ENCODE measurements at regions not wholly inside any gene's neighbourhood (a gene's known extent, or its start where the extent isn't known, plus 50 kb on each side); places are given as distances from the start of the nearest gene placed in this dataset.

DNA sequence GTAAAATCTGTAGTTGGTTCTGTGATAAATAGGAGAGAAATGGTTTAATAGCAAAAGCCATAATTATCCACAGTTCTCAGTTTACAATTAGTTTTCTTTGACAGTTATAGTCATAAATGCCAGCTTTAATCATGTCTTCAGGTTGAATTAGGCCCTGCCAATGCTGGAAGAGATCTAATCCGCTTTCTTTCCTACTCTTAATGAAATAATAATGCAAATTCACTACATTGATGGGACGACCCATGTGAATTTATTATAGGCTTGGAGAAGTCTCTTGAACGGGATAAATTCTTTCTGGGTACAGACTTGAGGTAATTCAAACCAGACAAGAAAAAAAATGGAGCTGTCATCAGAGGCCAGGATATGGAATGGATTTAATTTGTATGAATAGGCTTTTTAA, 950.4 kb downstream of the EFNA5 start:
- DNase-seq (ENCODE audit: low spot score): no peak
- in situ Hi-C loops (cut with HindIII; ENCODE audit: low sequenced_read_pairs): no loop called here

DNA sequence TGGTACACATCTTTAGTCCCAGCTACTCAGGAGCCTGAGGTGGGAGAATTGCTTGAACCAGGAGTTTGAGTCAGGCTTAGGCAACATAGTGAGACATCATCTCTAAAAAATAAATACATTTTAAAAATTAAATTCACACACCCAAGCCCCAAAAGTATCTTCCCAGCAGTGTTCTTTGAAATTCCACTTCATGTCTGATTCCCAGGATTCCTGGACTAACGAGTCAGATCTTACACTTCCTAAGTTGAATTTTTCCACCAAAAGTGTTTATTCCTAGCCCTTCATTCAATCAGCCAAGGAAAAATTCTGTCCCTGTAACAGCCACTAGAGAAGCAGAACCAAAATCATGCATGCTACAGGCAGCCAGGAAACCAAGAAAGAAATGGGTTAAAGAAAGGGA, 970.9 kb downstream of the EFNA5 start:
- in situ Hi-C loops (cut with HindIII; ENCODE audit: low sequenced_read_pairs): no loop called here
- DNase-seq (ENCODE audit: low spot score): no peak

DNA sequence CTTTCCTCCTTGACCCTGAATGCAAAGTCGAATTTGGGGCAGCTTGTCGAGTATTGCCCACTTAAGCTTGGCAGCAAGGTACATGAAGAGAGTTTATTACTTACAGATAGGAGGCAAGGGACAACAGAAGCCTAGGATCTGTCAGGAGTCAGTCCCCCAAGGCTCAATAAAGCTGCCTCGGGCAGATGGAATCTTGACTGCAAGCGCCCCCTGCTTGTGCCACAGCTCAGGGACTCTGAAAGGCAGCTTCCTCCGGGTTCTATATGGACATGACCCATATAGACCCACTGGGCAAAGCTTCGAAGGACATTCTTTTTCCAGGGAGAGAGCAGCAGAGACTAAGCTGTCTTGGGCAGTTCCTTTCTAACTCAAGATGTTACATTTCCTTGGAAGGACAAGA, 971.5 kb downstream of the EFNA5 start:
- no peak for DNase-seq (ENCODE audit: low spot score)
- in situ Hi-C loops (cut with HindIII; ENCODE audit: low sequenced_read_pairs): no loop called here

DNA sequence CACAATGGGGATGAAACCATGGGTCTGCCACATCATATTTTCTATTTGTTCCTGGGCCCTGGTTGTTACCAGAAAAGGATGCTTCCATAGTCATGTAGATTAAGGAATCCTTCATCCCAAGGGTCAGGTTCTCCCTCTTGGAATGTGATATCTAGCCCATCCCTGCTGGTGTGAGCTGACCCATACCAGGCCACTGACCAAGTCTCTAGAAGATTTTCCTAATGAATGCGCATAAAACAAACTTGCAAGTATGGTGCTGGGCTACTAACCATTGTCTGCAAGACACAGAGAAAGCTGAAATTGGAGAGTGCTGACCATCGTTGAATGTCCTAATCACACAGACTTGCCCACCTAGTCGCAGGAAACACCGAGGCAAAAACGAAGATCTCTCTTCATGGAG, 972.6 kb downstream of the EFNA5 start:
- no peak for DNase-seq (ENCODE audit: low spot score)
- in situ Hi-C loops (cut with HindIII; ENCODE audit: low sequenced_read_pairs): no loop called here

DNA sequence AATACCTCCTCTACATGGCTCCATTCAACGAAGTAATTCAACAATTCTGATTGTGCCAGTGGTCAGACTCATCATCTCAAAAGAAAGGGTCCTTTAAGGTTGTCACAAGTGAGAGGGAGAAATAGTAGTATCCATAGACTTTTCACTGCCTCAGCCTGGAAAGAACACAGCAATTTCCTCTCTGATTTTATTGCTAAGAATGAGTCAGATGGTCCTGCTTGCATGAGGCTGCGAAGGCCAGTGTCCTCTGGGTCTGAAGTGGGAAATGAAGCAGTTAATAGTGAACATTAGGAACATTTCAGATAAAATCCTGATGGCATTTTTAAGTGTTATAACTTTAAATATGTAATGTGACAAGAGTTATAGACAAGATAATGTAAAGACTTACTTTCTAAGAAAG, 979.0 kb downstream of the EFNA5 start:
- in situ Hi-C loops (cut with HindIII; ENCODE audit: low sequenced_read_pairs): no loop called here
- no peak for DNase-seq (ENCODE audit: low spot score)

DNA sequence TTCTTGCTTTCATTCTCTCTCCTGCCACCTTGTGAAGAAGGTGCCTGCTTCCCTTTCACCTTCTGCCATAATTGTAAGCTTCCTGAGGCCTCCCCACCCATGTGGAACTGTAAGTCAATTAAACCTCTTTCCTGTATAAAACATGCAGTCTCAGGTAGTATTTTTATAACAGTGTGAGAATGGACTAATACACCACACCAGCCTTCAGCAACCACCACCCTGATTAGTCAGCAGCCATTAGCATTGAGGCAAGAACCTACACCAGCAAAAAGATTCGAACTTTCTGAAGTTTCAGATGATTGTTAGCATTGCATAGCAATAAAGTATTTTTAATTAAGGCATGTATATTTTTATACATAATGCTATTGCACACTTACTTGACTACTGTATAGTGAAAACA, 980.2 kb downstream of the EFNA5 start:
- in situ Hi-C loops (cut with HindIII; ENCODE audit: low sequenced_read_pairs): no loop called here
- DNase-seq (ENCODE audit: low spot score): no peak

DNA sequence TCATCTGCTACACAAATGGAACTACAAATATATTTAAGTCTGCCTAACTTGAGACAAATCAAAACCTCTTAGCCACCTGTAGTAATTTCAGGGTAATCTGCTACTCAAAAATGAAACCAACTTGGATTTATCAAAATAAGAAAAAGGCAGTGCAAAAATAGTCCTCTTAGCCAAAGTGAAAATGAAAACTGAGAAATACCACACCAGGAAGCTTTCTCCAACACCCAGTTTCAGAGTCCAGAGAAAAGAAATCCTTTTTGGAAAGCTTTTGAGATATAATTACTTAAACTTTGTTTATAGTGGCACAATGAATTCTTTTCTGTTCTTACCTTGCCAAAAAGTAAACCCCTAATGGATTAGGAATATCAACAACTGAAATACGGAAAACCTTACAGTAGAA, 990.4 kb downstream of the EFNA5 start:
- in situ Hi-C loops (cut with HindIII; ENCODE audit: low sequenced_read_pairs): no loop called here
- DNase-seq (ENCODE audit: low spot score): no peak

DNA sequence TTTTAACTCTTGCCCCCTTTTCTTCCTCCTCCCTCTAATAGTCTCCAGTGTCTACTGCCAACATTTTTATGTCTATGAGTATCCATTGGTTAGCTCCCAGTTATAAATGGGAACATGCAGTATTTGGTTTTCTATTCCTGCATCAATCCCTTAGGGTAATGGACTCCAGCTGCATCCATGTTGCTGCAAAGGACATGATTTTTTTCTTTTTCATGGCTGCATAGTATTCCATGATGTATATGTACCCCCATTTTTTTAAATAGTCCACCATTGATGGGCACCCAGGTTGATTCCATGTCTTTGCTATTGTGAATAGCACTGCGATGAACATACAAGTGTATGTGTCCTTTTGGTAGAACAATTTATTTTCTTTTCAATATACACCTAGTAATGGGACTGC, 993.7 kb downstream of the EFNA5 start:
- in situ Hi-C loops (cut with HindIII; ENCODE audit: low sequenced_read_pairs): no loop called here

DNA sequence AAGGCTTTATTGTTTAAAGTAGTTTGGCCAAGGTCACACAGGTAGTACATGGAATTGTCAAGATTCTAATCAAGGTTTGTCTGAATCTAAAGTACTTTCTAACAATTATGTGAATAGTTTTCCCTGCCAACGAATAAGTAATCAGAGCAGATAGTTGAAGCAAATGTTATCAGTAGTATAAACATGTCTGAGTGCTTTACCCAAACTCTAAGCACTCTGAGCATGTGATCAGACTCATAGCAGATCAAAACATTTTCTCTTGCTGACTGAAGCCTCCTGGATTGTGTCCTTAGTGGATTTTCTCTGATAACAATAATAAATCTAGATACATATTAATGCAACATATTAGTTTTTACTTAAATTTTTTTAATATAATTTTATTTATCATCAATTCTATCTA, 995.0 kb downstream of the EFNA5 start:
- DNase-seq (ENCODE audit: low spot score): no peak
- in situ Hi-C loops (cut with HindIII; ENCODE audit: low sequenced_read_pairs): no loop called here

More for the DNA sequence above, 993.7 kb downstream of the EFNA5 start:
- no peak for DNase-seq (ENCODE audit: low spot score)

DNA sequence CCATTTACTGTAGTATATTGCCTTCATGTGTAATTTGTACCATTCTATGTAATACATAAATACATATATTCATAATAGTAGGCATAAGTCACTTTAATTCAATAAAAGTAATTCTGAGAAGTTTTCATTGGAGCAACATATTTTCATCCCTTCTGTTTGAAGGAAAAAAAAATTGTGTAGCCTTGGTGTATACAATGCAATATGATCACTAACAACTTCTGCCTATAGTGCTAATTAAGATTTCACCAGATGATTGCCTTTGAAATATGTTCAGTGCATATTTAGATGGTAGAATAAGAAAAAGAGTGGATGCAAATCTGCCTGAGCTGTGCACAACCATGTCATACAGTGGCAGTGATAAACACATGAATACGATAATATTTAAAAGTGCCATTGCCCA, 996.8 kb downstream of the EFNA5 start:
- in situ Hi-C loops (cut with HindIII; ENCODE audit: low sequenced_read_pairs): no loop called here
- no peak for DNase-seq (ENCODE audit: low spot score)

DNA sequence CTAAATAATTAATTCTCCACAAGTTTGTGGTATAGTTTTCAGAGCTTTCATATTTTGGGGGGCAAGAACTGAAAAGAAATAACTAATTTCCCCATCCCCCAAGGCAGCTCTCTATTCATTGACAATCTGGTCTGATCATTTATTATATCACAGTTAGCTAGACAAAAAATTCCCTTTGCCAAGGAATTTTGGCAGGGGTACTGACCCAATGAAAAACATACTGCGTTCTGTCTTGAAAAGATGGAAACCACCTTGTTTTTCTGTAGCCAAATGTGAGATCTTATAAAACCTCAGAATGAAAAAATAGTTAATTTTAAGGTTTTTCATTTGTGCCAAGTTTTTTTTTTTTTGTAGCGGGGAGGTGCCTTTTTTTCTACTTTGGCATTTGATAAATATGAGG, 1008.9 kb downstream of the EFNA5 start:
- in situ Hi-C loops (cut with HindIII; ENCODE audit: low sequenced_read_pairs): no loop called here

DNA sequence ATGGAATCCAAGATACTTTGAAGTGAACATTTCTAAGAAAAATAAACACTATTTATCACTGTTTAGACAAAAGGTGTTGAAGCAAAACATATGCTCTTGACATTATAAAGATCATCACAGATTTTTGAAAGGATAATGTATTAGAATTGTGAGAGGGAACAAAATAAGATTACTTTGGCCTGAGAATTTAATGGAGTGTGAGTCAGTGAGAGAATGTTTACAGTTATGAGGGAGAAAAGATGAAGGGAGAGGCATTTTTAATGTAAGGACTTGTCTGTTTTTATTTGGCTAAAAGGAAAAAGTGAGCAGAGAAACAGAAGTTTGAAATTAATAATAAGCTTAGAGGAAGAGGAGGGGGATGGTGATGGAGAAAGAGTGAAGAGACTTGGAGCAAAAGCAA, 1010.1 kb downstream of the EFNA5 start:
- in situ Hi-C loops (cut with HindIII; ENCODE audit: low sequenced_read_pairs): no loop called here

More for the DNA sequence above, 1008.9 kb downstream of the EFNA5 start:
- DNase-seq (ENCODE audit: low spot score): no peak

DNA sequence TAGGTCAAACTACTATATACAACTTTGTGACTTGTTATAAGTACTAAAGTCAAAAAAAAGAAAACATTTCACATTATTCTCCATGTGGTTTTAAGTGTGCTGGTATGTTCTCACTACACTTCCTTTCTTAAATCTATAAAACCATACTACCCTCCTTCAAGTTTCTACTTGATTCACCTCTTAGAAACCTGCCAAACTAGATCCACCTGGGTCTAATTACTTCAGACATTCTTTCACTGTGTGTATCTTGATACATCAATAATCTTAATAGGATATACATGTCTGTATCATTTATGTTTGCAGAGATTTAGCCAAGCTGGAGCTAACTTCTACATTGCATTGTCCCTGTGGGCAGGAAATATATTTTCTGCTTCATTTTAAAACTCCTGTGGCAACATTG, 1012.6 kb downstream of the EFNA5 start:
- in situ Hi-C loops (cut with HindIII; ENCODE audit: low sequenced_read_pairs): no loop called here
- DNase-seq (ENCODE audit: low spot score): no peak

More for the DNA sequence above, 1010.1 kb downstream of the EFNA5 start:
- DNase-seq (ENCODE audit: low spot score): no peak

DNA sequence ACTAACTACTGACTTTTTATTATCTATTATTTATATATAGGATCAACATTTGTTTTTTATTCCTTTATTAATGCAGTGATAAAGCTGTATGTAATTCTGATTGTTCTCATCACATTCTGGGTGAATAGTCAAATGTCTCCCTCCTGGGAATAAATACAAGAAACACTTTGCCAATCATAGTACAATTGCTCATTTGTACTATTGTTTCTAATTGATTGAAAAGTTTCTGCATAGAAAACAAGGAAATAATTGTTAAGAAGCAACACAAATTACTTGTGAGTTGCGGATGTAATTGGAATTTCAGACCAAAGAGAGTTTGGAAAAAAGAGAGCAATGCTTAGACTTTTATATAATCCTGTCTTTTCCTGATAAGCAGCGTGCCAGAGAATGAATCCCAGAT, 1013.9 kb downstream of the EFNA5 start:
- in situ Hi-C loops (cut with HindIII; ENCODE audit: low sequenced_read_pairs): no loop called here
- no peak for DNase-seq (ENCODE audit: low spot score)

DNA sequence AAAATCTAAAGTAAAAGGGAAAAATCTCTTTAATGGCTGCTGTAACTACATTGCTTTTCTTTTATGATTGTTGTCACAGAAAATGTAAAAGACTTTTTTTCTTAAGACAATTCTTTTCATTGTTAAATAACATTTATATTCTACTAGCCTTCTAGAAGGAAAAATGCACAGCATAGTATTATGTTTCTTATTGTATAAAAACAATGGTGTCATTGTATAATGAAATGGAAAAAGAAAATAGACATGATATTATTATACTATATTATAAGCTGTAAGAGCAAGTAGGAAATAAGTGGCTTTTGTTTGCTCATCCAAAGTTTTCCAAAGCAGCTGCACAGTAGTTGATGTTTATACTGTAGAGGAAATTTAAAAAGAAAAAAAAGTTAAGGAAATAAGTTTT, 1021.7 kb downstream of the EFNA5 start:
- no peak for DNase-seq (ENCODE audit: low spot score)
- in situ Hi-C loops (cut with HindIII; ENCODE audit: low sequenced_read_pairs): no loop called here

DNA sequence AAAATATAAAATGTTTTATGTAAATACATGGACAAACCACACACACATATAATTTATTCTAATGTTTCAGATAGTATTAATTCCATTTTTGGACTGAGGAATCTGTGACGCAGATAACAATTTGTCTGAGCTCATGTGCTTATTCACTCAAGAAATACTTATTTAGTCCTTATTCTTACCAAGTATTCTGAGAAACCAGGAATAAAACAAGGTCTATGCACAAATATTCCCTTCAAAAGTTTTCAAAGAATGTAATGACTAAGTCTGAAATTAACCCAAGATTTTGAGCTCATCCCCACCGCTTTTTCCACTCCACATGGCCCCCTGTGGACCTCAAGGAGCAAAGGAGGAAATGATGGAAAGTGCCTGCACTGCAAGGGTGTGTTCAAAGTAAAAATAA, 1022.3 kb downstream of the EFNA5 start:
- in situ Hi-C loops (cut with HindIII; ENCODE audit: low sequenced_read_pairs): no loop called here

DNA sequence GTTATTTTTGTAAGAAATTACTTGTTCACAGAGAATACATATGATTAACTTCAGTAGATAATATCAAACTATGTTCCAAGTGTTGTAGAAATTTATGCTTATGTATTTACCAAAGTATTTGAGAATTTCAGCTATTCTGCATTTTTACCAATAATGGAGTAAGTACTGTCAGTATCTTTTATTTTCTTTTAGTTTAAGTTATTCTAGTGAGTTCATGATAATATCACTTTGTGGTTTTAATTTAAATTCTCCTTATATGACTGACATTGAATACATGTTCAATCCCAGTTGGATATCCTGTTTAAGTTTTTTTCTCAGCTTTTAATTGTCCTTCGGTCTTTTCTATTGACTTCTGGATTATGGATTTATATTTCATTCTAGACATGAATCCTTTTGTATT, 1024.6 kb downstream of the EFNA5 start:
- DNase-seq (ENCODE audit: low spot score): no peak
- in situ Hi-C loops (cut with HindIII; ENCODE audit: low sequenced_read_pairs): no loop called here

More for the DNA sequence above, 1022.3 kb downstream of the EFNA5 start:
- DNase-seq (ENCODE audit: low spot score): no peak

DNA sequence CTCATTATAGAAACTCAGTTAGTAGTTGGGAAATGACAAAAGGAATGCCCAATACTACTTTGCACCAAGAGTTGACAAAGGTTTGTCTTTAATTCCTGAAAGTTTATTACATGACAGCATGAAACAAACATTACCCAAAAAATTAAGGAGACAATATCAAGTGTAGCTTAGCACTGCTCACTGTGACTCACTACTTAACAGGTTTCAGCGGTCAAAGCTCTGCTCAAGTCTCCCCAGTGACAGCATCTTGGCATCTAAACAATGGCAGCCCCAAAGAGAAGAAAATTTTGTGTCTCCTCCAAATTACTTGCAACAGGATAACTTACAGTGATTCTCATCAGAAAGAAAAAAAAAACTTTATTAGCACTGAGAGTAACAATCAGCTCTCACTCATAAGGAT, 1030.2 kb downstream of the EFNA5 start:
- in situ Hi-C loops (cut with HindIII; ENCODE audit: low sequenced_read_pairs): no loop called here

DNA sequence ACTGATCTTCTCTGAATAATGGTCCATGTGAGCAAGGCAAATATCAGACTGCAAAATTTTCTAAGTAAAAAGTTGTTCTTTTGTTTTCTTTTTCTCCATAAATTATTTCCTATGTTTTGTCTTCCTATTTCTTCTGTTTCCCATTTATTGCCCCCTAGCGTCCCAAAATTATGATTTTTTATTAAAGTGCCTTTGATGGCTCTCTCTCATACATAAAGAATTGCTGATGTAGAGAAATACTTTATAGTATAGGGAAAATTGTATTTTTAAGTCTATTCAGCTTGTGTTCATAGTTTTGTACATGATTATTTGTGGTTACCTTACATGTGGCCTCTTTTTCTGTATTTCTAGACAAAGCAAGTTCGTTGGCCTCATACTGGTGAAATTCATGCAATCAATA, 1031.2 kb downstream of the EFNA5 start:
- DNase-seq (ENCODE audit: low spot score): no peak
- in situ Hi-C loops (cut with HindIII; ENCODE audit: low sequenced_read_pairs): no loop called here

More for the DNA sequence above, 1030.2 kb downstream of the EFNA5 start:
- DNase-seq (ENCODE audit: low spot score): no peak

DNA sequence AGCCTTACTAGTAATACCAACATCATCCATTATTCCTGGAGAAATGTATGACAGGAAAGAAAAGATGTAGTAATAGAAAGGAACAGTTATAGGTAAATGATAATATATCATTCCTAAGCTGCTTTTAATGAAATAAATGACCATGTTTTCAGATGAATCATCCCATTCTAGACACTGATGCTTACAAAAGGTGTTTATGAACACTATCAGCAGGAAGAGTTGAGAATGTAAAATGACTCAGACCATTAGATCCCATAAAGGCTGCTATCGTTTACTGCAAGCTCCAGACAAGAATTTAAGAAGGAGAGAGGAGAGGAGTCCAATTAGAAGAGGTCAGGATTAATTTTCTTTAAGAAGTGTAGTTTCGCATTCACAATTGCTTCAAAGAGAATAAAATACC, 1033.5 kb downstream of the EFNA5 start:
- no peak for DNase-seq (ENCODE audit: low spot score)
- in situ Hi-C loops (cut with HindIII; ENCODE audit: low sequenced_read_pairs): no loop called here

DNA sequence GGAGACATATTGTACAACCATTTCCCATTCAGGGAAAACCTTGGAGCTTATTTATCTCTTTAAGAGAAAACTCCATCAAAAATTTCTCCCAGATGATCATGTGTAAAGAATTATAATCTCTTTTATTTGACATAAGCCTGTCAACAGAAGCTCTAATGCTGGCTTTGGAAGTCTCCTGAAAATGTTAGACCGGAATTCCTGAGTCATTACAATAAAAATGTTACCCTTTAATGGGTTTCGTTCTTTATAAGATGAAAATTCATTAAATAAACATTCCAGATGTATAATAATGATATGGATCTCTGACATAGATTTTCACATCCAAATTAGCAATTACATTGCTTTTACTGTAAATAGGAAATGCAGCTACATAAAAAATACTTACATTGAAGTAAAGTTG, 1036.4 kb downstream of the EFNA5 start:
- DNase-seq (ENCODE audit: low spot score): no peak
- in situ Hi-C loops (cut with HindIII; ENCODE audit: low sequenced_read_pairs): no loop called here

DNA sequence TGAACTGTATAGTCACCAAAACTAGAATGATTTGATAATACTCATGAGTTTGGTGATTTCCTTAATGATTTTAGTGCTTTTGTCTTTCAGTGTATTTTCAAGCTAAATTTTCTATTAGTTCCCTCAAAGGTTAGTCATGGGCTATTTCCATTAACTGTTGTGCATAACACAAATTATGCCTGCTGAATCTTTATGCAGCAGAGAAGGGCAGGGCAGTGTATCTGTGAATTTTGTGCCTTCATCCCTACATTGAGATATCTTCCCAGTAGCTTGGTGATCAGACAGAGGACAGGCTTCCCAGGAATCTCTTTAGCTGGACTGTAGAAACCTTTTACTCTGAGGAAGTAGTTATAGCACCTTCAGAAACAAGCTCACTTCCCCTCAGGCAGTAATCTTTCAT, 1036.9 kb downstream of the EFNA5 start:
- no peak for DNase-seq (ENCODE audit: low spot score)
- in situ Hi-C loops (cut with HindIII; ENCODE audit: low sequenced_read_pairs): no loop called here
